Aorta (tissue), 5 donors: ENCODE measurements at regions not wholly inside any gene's neighbourhood (a gene's known extent, or its start where the extent isn't known, plus 50 kb on each side); places are given as distances from the start of the nearest gene placed in this dataset.
"Not testable (repeated sequence)": the region's sequence is repeated elsewhere in the genome, so short reads cannot be mapped to it uniquely, and the experiment has no call there.

Experiments
- ATAC-seq: fragments of 200-7000 bp; cut with Tn5 transposase; one replicate; pipeline ENCODE4 v1.9.1; 2022; ENCODE audit warnings: moderate library complexity; ENCODE audit not compliant: low FRiP score
- DNase-seq, 2 donors: peaks; one replicate each; pipeline ENCODE4 v3.0.0-alpha.2; 2020
- H3K27ac ChIP-seq, 2 donors: one replicate each; pipeline ENCODE4 v1.5.1; 2013; ENCODE audit warnings: low read length in 2 of 2, mild to moderate bottlenecking in 2 of 2, moderate library complexity in 2 of 2, control low read depth in 1 of 2, inconsistent platforms in 1 of 2, low read depth in 1 of 2
- H3K27me3 ChIP-seq, 2 donors: one replicate each; pipeline ENCODE4 v1.6.1; 2013; ENCODE audit warnings: control low read depth in 1 of 2, low read length in 1 of 2, mild to moderate bottlenecking in 1 of 2, moderate library complexity in 1 of 2; ENCODE audit not compliant: insufficient read depth in 2 of 2, control insufficient read depth in 1 of 2
- H3K36me3 ChIP-seq, 2 donors: one replicate each; pipeline ENCODE4 v1.6.1; 2013; ENCODE audit warnings: control low read depth in 1 of 2, low read length in 1 of 2, mild to moderate bottlenecking in 1 of 2; ENCODE audit not compliant: insufficient read depth in 2 of 2, control insufficient read depth in 1 of 2
- H3K4me1 ChIP-seq, 2 donors: one replicate each; pipeline ENCODE4 v1.6.1; 2013; ENCODE audit warnings: low read length in 2 of 2, control low read depth in 1 of 2, mild to moderate bottlenecking in 1 of 2, moderate library complexity in 1 of 2; ENCODE audit not compliant: insufficient read depth in 2 of 2, control insufficient read depth in 1 of 2
- H3K4me3 ChIP-seq, 2 donors: one replicate each; pipeline ENCODE4 v1.5.1; 2013; ENCODE audit warnings: low read length in 2 of 2, control low read depth in 1 of 2, mild to moderate bottlenecking in 1 of 2
- H3K9me3 ChIP-seq: one replicate; pipeline ENCODE4 v1.6.1; 2013; ENCODE audit warnings: mild to moderate bottlenecking, low read length; ENCODE audit not compliant: control insufficient read depth
- WGBS, 2 donors: extraction: QIAGEN DNeasy Blood & Tissue Kit; methylation state at CpG; one replicate each; pipeline ENCODE4 v1.1.7; 2013; 5-methylcytosine and 5-hydroxymethylcytosine counted together
- intact Hi-C, 2 donors: fragments of 100-400 bp; cut with DNase I; formaldehyde crosslinking; loops; one replicate each; pipeline versions ENCODE4 v1.14.2 to v1.15.0; 2022
- donor health status: healthy with polysubstance abuse.
- donor health status: Bipolar disorder and iron deficiency.
- donor health status: DM: no; HTN: no; CAD: no.
- donor health status: DM: no; HTN: no; CAD: no.
- donor health status: DM: yes; HTN: yes; CAD: no.

- DNase-seq: no peak
- H3K4me3 ChIP-seq: no peak overlapping the region
- H3K36me3 ChIP-seq: no peaks in the 10 kb centered on the region
- H3K27ac ChIP-seq: no peak overlapping the region
- H3K4me1 ChIP-seq: no peaks in the 10 kb centered on the region
- ATAC-seq: no peak
- H3K27me3 ChIP-seq: no peaks in the 10 kb centered on the region
- intact Hi-C loops: no loop called here
- no peaks in the 10 kb centered on the region for H3K9me3 ChIP-seq
Observed at GRCh38 chr5:50898966-50899365, 232.5 kb downstream of the PARP8 start.

GRCh38 chr5:50900952-50901510, 234.6 kb downstream of the PARP8 start:
- DNase-seq: no peak
- H3K4me3 ChIP-seq: no peak overlapping the region
- ATAC-seq: no peak
- H3K4me1 ChIP-seq: no peaks in the 10 kb centered on the region
- H3K36me3 ChIP-seq: no peaks in the 10 kb centered on the region
- no peak overlapping the region for H3K27ac ChIP-seq
- 52% methylated on average over 3 of the region's 3 CpGs for WGBS, 2 donors
- H3K27me3 ChIP-seq: no peaks in the 10 kb centered on the region
- no peaks in the 10 kb centered on the region for H3K9me3 ChIP-seq
- intact Hi-C loops: no loop called here

GRCh38 chr5:50903651-50904050, 237.2 kb downstream of the PARP8 start:
- DNase-seq: no peak
- no peaks in the 10 kb centered on the region for H3K9me3 ChIP-seq
- H3K27me3 ChIP-seq: no peaks in the 10 kb centered on the region
- no peak overlapping the region for H3K4me3 ChIP-seq
- H3K27ac ChIP-seq: no peak overlapping the region
- H3K4me1 ChIP-seq: no peaks in the 10 kb centered on the region
- 86 to 88% methylated on average over 2 of the region's 2 CpGs for WGBS, 2 donors
- no peak for ATAC-seq
- intact Hi-C loops: no loop called here
- no peaks in the 10 kb centered on the region for H3K36me3 ChIP-seq

GRCh38 chr5:50905996-50906570, 239.6 kb downstream of the PARP8 start:
- H3K4me1 ChIP-seq: no peaks in the 10 kb centered on the region
- H3K36me3 ChIP-seq: no peaks in the 10 kb centered on the region
- H3K27ac ChIP-seq: no peak overlapping the region
- DNase-seq: no peak
- H3K4me3 ChIP-seq: no peak overlapping the region
- intact Hi-C loops: no loop called here
- H3K9me3 ChIP-seq: no peaks in the 10 kb centered on the region
- H3K27me3 ChIP-seq: no peaks in the 10 kb centered on the region
- 72 to 83% methylated on average over 2 of the region's 2 CpGs for WGBS, 2 donors
- no peak for ATAC-seq

GRCh38 chr5:50920160-50920559, 253.7 kb downstream of the PARP8 start:
- intact Hi-C loops, ATAC-seq, DNase-seq, H3K27me3 ChIP-seq, H3K4me3 ChIP-seq, H3K36me3 ChIP-seq, H3K9me3 ChIP-seq, H3K27ac ChIP-seq, H3K4me1 ChIP-seq: not testable (repeated sequence)
- 94 to 98% methylated on average over 13 of the region's 13 CpGs for WGBS, 2 donors

- DNase-seq: no peak
- H3K27me3 ChIP-seq: no peaks in the 10 kb centered on the region
- WGBS, 2 donors: 97% methylated on average over 20 of the region's 20 CpGs
- H3K9me3 ChIP-seq: no peaks in the 10 kb centered on the region
- H3K27ac ChIP-seq: no peak overlapping the region
- H3K36me3 ChIP-seq: no peaks in the 10 kb centered on the region
- H3K4me1 ChIP-seq: no peaks in the 10 kb centered on the region
- intact Hi-C loops: no loop called here
- H3K4me3 ChIP-seq: no peak overlapping the region
- ATAC-seq: peak; percentile 17
Observed at GRCh38 chr5:50921366-50922133, 255.1 kb downstream of the PARP8 start.

GRCh38 chr5:50922134-50922941, 255.9 kb downstream of the PARP8 start:
- ATAC-seq (peak; percentile 83), DNase-seq (peak; percentile 37 to 84)
- H3K4me1 ChIP-seq, H3K27ac ChIP-seq, H3K4me3 ChIP-seq, intact Hi-C loops, H3K27me3 ChIP-seq, H3K9me3 ChIP-seq, H3K36me3 ChIP-seq: not testable (repeated sequence)
- WGBS, 2 donors: 68 to 72% methylated on average over 35 to 37 of the region's 37 CpGs

GRCh38 chr5:50922942-50923767, 256.7 kb downstream of the PARP8 start:
- H3K36me3 ChIP-seq: no peaks in the 10 kb centered on the region
- H3K9me3 ChIP-seq: no peaks in the 10 kb centered on the region
- no peak overlapping the region for H3K4me3 ChIP-seq
- ATAC-seq: peak; percentile 46
- no peaks in the 10 kb centered on the region for H3K27me3 ChIP-seq
- intact Hi-C loops: no loop called here
- no peak overlapping the region for H3K27ac ChIP-seq
- no peaks in the 10 kb centered on the region for H3K4me1 ChIP-seq
- 54 to 61% methylated on average over 34 of the region's 34 CpGs for WGBS, 2 donors
- peak in 1 of 2 donors; percentile 56 for DNase-seq
